ENCODE measurements at regions not wholly inside any gene's neighbourhood (a gene's known extent, or its start where the extent isn't known, plus 50 kb on each side); places are given as distances from the start of the nearest gene placed in this dataset.

GRCh38 chr6:44657206-44657819 is 269.8 kb downstream of the CDC5L start:
- H3K4me2 ChIP-seq, result no peak overlapping the region
- no peaks in the 10 kb centered on the region for H4K20me1 ChIP-seq (ENCODE audit: insufficient read depth)
- H2AFZ ChIP-seq (ENCODE audit: low read depth), result no peak overlapping the region
- H3K79me2 ChIP-seq (ENCODE audit: insufficient read depth, low read depth), result no peaks in the 10 kb centered on the region
- H3K36me3 ChIP-seq (ENCODE audit: insufficient read depth), result no peaks in the 10 kb centered on the region
- H3K27me3 ChIP-seq (ENCODE audit: insufficient read depth, low read depth), result no peaks in the 10 kb centered on the region
- H3K9ac ChIP-seq, result no peak overlapping the region
- H3K27ac ChIP-seq, result no peak overlapping the region
- peaks cover 45% of the 10 kb centered on the region for H3K4me1 ChIP-seq (ENCODE audit: low read depth, poor library complexity, severe bottlenecking)
- no peak for TF ChIP-seq CTCF (conservative IDR thresholded peaks at IDR 0.05; ENCODE audit: low read depth, low read length)
- H3K4me3 ChIP-seq (IDR thresholded peaks at IDR 0.05; ENCODE audit: insufficient read depth, low read depth, low read length), result no peak overlapping the region

GRCh38 chr6:44658571-44658970 is 271.1 kb downstream of the CDC5L start:
- H3K4me2 ChIP-seq, result no peak overlapping the region
- peaks cover 58% of the 10 kb centered on the region for H3K4me1 ChIP-seq (ENCODE audit: low read depth, poor library complexity, severe bottlenecking)
- H3K27me3 ChIP-seq (ENCODE audit: insufficient read depth, low read depth), result no peaks in the 10 kb centered on the region
- no peaks in the 10 kb centered on the region for H3K36me3 ChIP-seq (ENCODE audit: insufficient read depth)
- H3K9ac ChIP-seq, result no peak overlapping the region
- no peaks in the 10 kb centered on the region for H4K20me1 ChIP-seq (ENCODE audit: insufficient read depth)
- H3K27ac ChIP-seq, result no peak overlapping the region
- no peak overlapping the region for H2AFZ ChIP-seq (ENCODE audit: low read depth)
- TF ChIP-seq CTCF (conservative IDR thresholded peaks at IDR 0.05; ENCODE audit: low read depth, low read length), result no peak
- H3K79me2 ChIP-seq (ENCODE audit: insufficient read depth, low read depth), result no peaks in the 10 kb centered on the region
- no peak overlapping the region for H3K4me3 ChIP-seq (IDR thresholded peaks at IDR 0.05; ENCODE audit: insufficient read depth, low read depth, low read length)

- Histone ChIP-seq H3K27me3 (ENCODE audit: insufficient read depth, low read depth) (no peaks in the 10 kb centered on the region), H2AFZ (ENCODE audit: low read depth) (no peak overlapping the region), H3K27ac (no peak overlapping the region), H4K20me1 (ENCODE audit: insufficient read depth) (no peaks in the 10 kb centered on the region), H3K9ac (no peak overlapping the region), H3K79me2 (ENCODE audit: insufficient read depth, low read depth) (no peaks in the 10 kb centered on the region), H3K4me1 (ENCODE audit: low read depth, poor library complexity, severe bottlenecking) (peaks cover 54% of the 10 kb centered on the region), H3K4me3 (IDR thresholded peaks at IDR 0.05; ENCODE audit: insufficient read depth, low read depth, low read length) (no peak overlapping the region), H3K36me3 (ENCODE audit: insufficient read depth) (no peaks in the 10 kb centered on the region), H3K4me2 (no peak overlapping the region)
- no peak for TF ChIP-seq CTCF (conservative IDR thresholded peaks at IDR 0.05; ENCODE audit: low read depth, low read length)
Observed at GRCh38 chr6:44659726-44660125, 272.2 kb downstream of the CDC5L start.

- no peak overlapping the region for H2AFZ ChIP-seq (ENCODE audit: low read depth)
- TF ChIP-seq CTCF (conservative IDR thresholded peaks at IDR 0.05; ENCODE audit: low read depth, low read length), result no peak
- no peaks in the 10 kb centered on the region for H3K27me3 ChIP-seq (ENCODE audit: insufficient read depth, low read depth)
Observed at GRCh38 chr6:44660561-44661220, 273.2 kb downstream of the CDC5L start.

More at GRCh38 chr6:44660561-44661220, 273.2 kb downstream of the CDC5L start:
- no peak overlapping the region for H3K27ac ChIP-seq
- peaks cover 45% of the 10 kb centered on the region for H3K4me1 ChIP-seq (ENCODE audit: low read depth, poor library complexity, severe bottlenecking)
- no peak overlapping the region for H3K4me2 ChIP-seq
- H3K4me3 ChIP-seq (IDR thresholded peaks at IDR 0.05; ENCODE audit: insufficient read depth, low read depth, low read length), result no peak overlapping the region
- no peak overlapping the region for H3K9ac ChIP-seq
- H4K20me1 ChIP-seq (ENCODE audit: insufficient read depth), result no peaks in the 10 kb centered on the region
- H3K79me2 ChIP-seq (ENCODE audit: insufficient read depth, low read depth), result no peaks in the 10 kb centered on the region
- no peaks in the 10 kb centered on the region for H3K36me3 ChIP-seq (ENCODE audit: insufficient read depth)

All from KMS-11 (cell line).